Neural cell (in vitro differentiated cells): ENCODE measurements at regions not wholly inside any gene's neighbourhood (a gene's known extent, or its start where the extent isn't known, plus 50 kb on each side); places are given as distances from the start of the nearest gene placed in this dataset.

ENCODE experiments used
- H2AFZ ChIP-seq: fragments of 200-600, 300-800 bp; sonication (generic), shearing (Covaris generic); 2 replicates; pipeline ENCODE4 v1.6.0; 2014; ENCODE audit warnings: low read depth, mild to moderate bottlenecking, antibody characterized with exemption, low read length, moderate library complexity
- H3F3A ChIP-seq: fragments of 200-600 bp; shearing (Covaris generic); 2 replicates; pipeline ENCODE4 v1.6.1; 2016; ENCODE audit warnings: mild to moderate bottlenecking, moderate library complexity, mixed read lengths, antibody characterized with exemption, low read length; ENCODE audit not compliant: insufficient read depth, poor library complexity, severe bottlenecking
- H3K27ac ChIP-seq: fragments of 200-600, 300-800 bp; sonication (generic), shearing (Covaris generic); 2 replicates; pipeline ENCODE4 v1.5.1; 2014; ENCODE audit warnings: mild to moderate bottlenecking, low read length, moderate library complexity
- H3K27me3 ChIP-seq: fragments of 300-800, 200-600 bp; sonication (generic), shearing (Covaris generic); 2 replicates; pipeline ENCODE4 v1.6.0; 2014; ENCODE audit warnings: mild to moderate bottlenecking, low read depth, low read length, moderate library complexity; ENCODE audit not compliant: insufficient read depth
- H3K36me3 ChIP-seq: fragments of 300-800, 200-600 bp; sonication (generic), shearing (Covaris generic); 2 replicates; pipeline ENCODE4 v1.5.1; 2014; ENCODE audit warnings: mild to moderate bottlenecking, antibody characterized with exemption, low read length, moderate library complexity; ENCODE audit not compliant: insufficient read depth
- H3K4me2 ChIP-seq: fragments of 300-800, 200-600 bp; sonication (generic), shearing (Covaris generic); 2 replicates; pipeline ENCODE4 v1.6.0; 2014; ENCODE audit warnings: mild to moderate bottlenecking, low read length
- H3K4me3 ChIP-seq: fragments of 300-800, 200-600 bp; sonication (generic), shearing (Covaris generic); 2 replicates; pipeline ENCODE4 v1.5.1; 2014; ENCODE audit warnings: mild to moderate bottlenecking, low read length, moderate library complexity
- H3K79me2 ChIP-seq: fragments of 200-600 bp; shearing (Covaris generic); replicated peaks from 2 replicates; pipeline ENCODE4 v1.6.0; 2014; ENCODE audit warnings: mild to moderate bottlenecking, low read length, moderate library complexity; ENCODE audit not compliant: insufficient read depth
- H3K9ac ChIP-seq: fragments of 300-800, 200-600 bp; sonication (generic), shearing (Covaris generic); 2 replicates; pipeline ENCODE4 v1.6.1; 2016; ENCODE audit warnings: mild to moderate bottlenecking, low read length, mixed read lengths
- H3K9me2 ChIP-seq: fragments of 200-600 bp; shearing (Covaris generic); 2 replicates; pipeline ENCODE4 v1.6.1; 2016; ENCODE audit warnings: mild to moderate bottlenecking, low read length, mixed read lengths; ENCODE audit not compliant: insufficient read depth
- H3K9me3 ChIP-seq: fragments of 200-600, 300-800 bp; sonication (generic), shearing (Covaris generic); 2 replicates; pipeline ENCODE4 v1.6.1; 2016; ENCODE audit warnings: mild to moderate bottlenecking, mixed run types, low read length, moderate library complexity, mixed read lengths
- H4K20me1 ChIP-seq: fragments of 200-600 bp; shearing (Covaris generic); 2 replicates; pipeline ENCODE4 v1.6.1; 2016; ENCODE audit warnings: mild to moderate bottlenecking, mixed run types; ENCODE audit not compliant: insufficient read depth
- CTCF ChIP-seq: fragments of 450-650 bp; IDR thresholded peaks from 2 replicates; pipeline ENCODE4 v1.5.1; 2014; ENCODE audit warnings: antibody characterized with exemption, mild to moderate bottlenecking, moderate library complexity; ENCODE audit not compliant: poor library complexity, severe bottlenecking
- EP300 ChIP-seq: fragments of 450-650 bp; conservative IDR thresholded peaks from 2 replicates; pipeline ENCODE4 v1.6.1; 2014; ENCODE audit warnings: antibody characterized with exemption, mild to moderate bottlenecking, moderate library complexity; ENCODE audit not compliant: poor library complexity, severe bottlenecking
- EZH2 ChIP-seq: fragments of 200-600, 300-800 bp; shearing (Covaris generic), sonication (generic); IDR thresholded peaks from 2 replicates; pipeline ENCODE4 v1.6.1; 2014; ENCODE audit warnings: antibody characterized with exemption, low read length, borderline replicate concordance, mild to moderate bottlenecking; ENCODE audit not compliant: insufficient read depth, poor library complexity, severe bottlenecking
- MXI1 ChIP-seq: fragments of 450-650 bp; conservative IDR thresholded peaks from 2 replicates; pipeline ENCODE4 v1.6.1; 2014; ENCODE audit warnings: antibody characterized with exemption, mild to moderate bottlenecking; ENCODE audit not compliant: poor library complexity, severe bottlenecking
- POLR2AphosphoS5 ChIP-seq: IDR thresholded peaks from 2 replicates; pipeline ENCODE4 v1.6.1; 2012
- RAD21 ChIP-seq: fragments of 450-650 bp; conservative IDR thresholded peaks from 2 replicates; pipeline ENCODE4 v1.6.1; 2014; ENCODE audit warnings: antibody characterized with exemption, mild to moderate bottlenecking, moderate library complexity
- REST ChIP-seq: IDR thresholded peaks from 2 replicates; pipeline ENCODE4 v1.6.1; 2012; ENCODE audit warnings: borderline replicate concordance
- SMC3 ChIP-seq: fragments of 450-650 bp; conservative IDR thresholded peaks from 2 replicates; pipeline ENCODE4 v1.6.1; 2014; ENCODE audit warnings: antibody characterized with exemption, mild to moderate bottlenecking, moderate library complexity; ENCODE audit not compliant: poor library complexity
- TAF1 ChIP-seq: IDR thresholded peaks from 2 replicates; pipeline ENCODE4 v1.6.1; 2012; ENCODE audit warnings: low read depth

- H3K4me2 ChIP-seq = no peak overlapping the region
- H3K4me3 ChIP-seq = no peak overlapping the region
- H2AFZ ChIP-seq = no peak overlapping the region
- H3K27ac ChIP-seq = no peak overlapping the region
- H3K36me3 ChIP-seq = no peaks in the 10 kb centered on the region
- H4K20me1 ChIP-seq = no peaks in the 10 kb centered on the region
- no peaks in the 10 kb centered on the region for H3K27me3 ChIP-seq
- no peak for TF ChIP-seq MXI1
- TF ChIP-seq TAF1 = no peak
- TF ChIP-seq EP300 = no peak
- no peak for TF ChIP-seq REST
- no peak for TF ChIP-seq CTCF
- TF ChIP-seq SMC3 = no peak
- H3K9me2 ChIP-seq = no peaks in the 10 kb centered on the region
- no peaks in the 10 kb centered on the region for H3K79me2 ChIP-seq
- no peaks in the 10 kb centered on the region for H3K9me3 ChIP-seq
- H3K9ac ChIP-seq = no peak overlapping the region
- peaks cover 2% of the 10 kb centered on the region for H3F3A ChIP-seq
Measured at GRCh38 chr5:39623291-39623865, 198.6 kb upstream of the DAB2 start.

GRCh38 chr5:39622281-39622680 lies 197.5 kb upstream of the DAB2 start:
- TF ChIP-seq REST = no peak
- no peak for TF ChIP-seq EZH2
- no peak for TF ChIP-seq RAD21
- TF ChIP-seq MXI1 = no peak
- TF ChIP-seq TAF1 = no peak
- TF ChIP-seq CTCF = no peak
- no peak for TF ChIP-seq EP300
- no peak for TF ChIP-seq POLR2AphosphoS5
- no peak for TF ChIP-seq SMC3
- Histone ChIP-seq H2AFZ (no peak overlapping the region), H3K4me3 (no peak overlapping the region), H3K4me2 (no peak overlapping the region), H3K27me3 (no peaks in the 10 kb centered on the region), H3K27ac (no peak overlapping the region), H3K36me3 (no peaks in the 10 kb centered on the region), H3K9me3 (no peaks in the 10 kb centered on the region), H4K20me1 (no peaks in the 10 kb centered on the region), H3F3A (no peaks in the 10 kb centered on the region), H3K9ac (no peak overlapping the region), H3K79me2 (no peaks in the 10 kb centered on the region), H3K9me2 (no peaks in the 10 kb centered on the region)
